ENCODE measurements at regions not wholly inside any gene's neighbourhood (a gene's known extent, or its start where the extent isn't known, plus 50 kb on each side); places are given as distances from the start of the nearest gene placed in this dataset.

DNA sequence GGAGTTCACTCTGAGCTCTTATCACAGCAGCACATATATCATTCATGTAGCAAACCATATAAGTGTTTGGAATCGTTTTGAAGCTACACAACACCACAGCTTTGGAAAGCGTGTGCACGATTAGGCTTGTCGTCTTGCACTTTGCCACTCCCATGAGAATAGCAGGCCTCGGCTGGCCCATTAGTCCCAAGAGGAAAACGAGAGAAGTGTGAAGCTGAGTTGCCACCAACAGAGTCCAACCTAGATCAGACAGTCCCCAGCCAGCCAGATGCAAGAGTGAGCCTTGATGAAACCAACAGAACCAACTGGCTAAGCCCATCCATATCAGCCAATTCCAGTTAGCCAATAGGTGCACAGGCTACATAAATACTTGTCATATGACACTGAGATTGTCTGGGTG lies 238.4 kb downstream of the C1orf94 start:
- no peak for DNase-seq

- no peak for DNase-seq
These were observed 241.5 kb downstream of the C1orf94 start for GRCh38 chr1:34418166-34418565.

DNA sequence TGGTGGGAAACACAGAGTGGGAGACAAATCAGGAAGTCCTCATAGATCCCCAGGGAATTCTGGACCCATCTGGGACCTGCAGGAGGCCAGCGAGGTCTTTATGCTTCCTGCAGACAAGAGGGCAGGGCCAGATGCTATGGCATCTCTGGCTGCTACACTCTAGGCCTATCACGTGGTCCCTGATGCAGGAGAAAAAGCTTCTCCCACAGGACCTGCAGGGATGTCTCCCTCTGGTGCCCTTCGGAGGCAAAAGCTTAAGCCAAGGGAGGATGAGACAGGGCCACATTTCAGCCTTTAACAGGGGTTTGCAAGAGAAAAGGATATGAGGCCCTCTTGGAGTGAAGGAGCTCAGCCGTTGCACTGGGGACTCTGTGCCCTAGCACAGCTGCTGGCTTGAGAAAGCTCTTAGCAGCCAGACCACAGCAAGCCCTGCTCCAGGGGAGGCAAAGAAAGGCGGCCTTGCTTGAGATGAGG lies 243.0 kb downstream of the C1orf94 start:
- no peak for DNase-seq

DNA sequence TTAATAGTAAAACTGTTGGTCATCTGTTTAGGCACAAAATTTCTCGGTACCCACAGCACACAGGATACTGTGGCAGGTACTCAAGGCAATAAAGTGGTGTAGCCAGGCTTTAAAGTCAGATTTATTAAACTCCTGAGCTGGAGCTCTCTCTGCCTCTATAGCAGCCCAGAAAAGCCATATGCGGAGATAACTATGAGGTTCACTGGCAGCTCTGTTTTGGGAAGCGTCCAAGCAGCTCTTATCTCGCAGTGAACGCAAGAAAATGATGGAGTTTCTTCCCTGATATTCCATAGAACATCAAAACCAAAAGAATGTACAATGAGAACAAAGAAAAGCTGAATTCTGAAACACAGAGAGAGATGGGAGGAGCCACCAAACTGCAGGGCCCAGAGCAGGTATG lies 248.3 kb downstream of the C1orf94 start:
- DNase-seq, result no peak

GRCh38 chr1:34425785-34426184 lies 249.1 kb downstream of the C1orf94 start:
- no peak for DNase-seq

- DNase-seq, result no peak
These were observed 249.7 kb downstream of the C1orf94 start for GRCh38 chr1:34426325-34426896.

DNA sequence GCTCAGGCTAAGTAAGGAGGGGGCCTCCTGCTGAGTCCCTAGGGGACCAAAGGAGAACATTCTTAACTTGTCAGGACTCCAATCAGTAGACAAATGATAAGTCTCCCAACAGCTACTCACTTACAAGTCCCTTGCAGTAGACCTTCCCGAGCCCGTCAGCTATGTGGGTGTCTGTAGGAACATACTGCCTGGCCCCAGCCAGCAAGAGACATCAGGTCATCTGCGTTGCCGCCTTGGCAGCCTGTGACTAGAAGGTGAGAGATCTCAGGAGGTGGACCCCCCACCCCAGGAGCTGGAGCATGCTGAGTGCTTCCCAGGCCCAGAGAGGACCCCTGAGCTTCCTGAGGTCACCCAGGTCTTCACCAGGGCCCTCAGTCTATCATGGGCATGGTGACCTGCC lies 250.5 kb downstream of the C1orf94 start:
- DNase-seq, result no peak

DNA sequence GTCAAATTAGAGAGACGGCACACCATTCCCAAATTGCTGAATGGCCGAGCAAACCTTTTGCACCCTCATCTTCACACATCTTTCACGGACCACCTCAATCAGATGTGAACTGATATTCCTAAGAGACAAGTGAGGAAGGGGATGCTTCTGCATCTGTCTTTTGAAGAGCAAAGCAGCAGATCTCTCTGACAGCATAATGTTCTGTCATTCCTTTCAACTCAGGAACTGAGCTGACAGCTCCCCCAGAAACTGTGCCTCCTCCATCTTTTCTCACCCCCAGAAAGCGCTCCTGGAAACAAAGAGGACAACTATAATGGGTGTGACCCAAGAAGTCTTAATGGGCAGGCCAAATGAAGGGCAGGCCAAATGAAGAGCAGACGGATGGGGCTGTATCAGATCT lies 256.4 kb downstream of the C1orf94 start:
- DNase-seq, result no peak

DNA sequence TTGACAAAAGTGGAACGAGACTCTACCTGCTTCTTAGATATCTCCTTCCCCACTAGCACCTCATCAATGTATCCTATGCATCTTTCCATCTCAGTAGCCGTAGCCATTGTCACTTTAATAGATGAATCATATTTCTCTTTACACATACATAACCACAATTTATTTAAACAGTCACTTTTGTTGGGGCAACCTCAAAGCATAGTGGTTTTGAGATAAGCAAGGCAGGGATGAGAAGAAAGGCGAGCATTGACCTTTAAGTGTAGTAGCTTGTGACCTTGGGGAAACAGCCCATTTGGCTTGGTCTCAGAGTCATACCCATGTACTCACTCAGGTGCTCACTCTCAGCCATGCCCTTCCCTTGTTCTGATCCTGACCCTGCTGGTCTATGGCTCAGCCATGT lies 260.1 kb downstream of the C1orf94 start:
- DNase-seq, result no peak

GRCh38 chr1:34441259-34442069 lies 264.8 kb downstream of the C1orf94 start:
- no peak for DNase-seq

- no peak for DNase-seq
These were observed 267.8 kb downstream of the C1orf94 start for GRCh38 chr1:34444516-34444915.

- no peak for DNase-seq
These were observed 273.6 kb downstream of the C1orf94 start for GRCh38 chr1:34450325-34450724.

DNA sequence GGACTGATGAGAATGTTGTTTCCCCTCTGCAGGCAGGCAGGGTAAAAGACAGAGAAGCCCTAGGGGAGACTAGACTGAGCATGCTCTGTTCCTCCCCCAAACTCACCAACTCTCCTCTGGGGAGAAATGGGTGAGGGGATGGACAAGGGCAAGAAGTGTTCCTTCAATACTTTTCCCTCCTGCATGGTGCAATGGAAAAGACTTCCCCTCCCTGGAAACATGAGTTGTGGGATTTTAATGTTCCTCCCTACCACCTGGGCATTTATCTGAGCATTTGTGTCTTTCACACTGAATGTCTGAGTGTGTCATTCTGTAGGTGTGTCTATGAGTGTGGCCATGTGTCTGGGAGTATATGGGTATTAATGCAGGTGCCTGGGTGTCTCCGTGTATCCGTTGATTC lies 275.7 kb downstream of the C1orf94 start:
- no peak for DNase-seq

DNA sequence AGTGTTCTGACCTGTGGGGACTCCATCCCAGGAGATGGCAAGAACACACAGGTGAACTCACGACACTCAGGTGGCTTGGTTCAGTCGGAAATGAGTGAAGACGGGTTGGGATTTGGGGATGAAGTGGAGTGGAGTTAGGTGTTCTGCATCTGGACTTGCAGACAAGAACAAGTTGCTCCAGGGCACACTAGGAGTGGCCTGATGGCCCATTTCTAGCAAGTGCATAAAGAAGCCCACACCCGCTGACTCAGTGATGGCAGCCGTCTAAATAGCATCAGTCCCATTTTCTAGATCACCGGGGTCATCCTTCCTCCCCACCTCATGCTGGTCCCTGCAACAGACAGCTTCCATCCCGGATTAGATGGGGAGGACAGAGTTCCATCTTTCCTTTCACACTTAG lies 278.4 kb downstream of the C1orf94 start:
- no peak for DNase-seq

GRCh38 chr1:34460193-34460592 lies 283.5 kb downstream of the C1orf94 start:
- DNase-seq, result peak; percentile 27

DNA sequence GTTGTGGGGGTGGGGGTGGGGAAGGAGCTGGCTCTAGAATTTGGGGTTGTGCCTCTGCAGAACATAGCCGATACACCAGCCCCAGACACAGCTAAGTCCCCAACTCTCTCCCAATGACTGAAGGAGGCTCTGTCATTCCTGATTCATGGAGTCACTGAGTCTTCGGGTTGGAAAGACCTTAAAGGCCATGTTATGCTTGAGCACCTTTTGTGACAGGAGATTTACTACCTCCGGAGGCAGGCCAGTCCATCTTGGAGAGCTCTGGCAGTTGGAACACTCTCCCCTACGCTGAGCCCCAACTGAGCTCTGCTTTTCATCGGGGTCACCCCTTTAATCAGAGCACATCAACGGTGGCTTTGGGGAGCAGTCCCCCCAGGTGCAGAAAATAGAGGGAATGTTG lies 284.4 kb upstream of the GJB5 start:
- no peak for DNase-seq

GRCh38 chr1:34474566-34474965 lies 280.3 kb upstream of the GJB5 start:
- DNase-seq, result no peak

DNA sequence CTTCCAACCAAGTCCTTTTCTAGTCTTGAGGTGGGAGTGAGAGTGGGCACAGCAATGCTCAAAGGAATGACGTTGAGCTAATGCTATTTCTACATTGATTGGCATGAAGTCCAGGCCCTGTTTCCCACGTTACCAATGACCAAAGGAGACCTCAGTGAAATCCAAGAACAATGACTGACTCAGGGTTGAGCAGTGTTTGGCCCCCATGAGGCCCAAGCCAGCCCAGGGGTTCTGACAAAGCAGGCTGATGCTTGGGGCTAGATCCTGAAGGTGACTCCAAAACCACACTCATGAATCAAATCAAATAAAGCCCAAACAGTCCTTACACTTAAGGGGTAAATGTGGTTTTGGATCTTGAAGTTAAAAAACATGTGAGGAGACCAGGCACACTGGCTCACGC lies 278.5 kb upstream of the GJB5 start:
- no peak for DNase-seq

GRCh38 chr1:34477632-34478141 lies 277.2 kb upstream of the GJB5 start:
- DNase-seq, result no peak

DNA sequence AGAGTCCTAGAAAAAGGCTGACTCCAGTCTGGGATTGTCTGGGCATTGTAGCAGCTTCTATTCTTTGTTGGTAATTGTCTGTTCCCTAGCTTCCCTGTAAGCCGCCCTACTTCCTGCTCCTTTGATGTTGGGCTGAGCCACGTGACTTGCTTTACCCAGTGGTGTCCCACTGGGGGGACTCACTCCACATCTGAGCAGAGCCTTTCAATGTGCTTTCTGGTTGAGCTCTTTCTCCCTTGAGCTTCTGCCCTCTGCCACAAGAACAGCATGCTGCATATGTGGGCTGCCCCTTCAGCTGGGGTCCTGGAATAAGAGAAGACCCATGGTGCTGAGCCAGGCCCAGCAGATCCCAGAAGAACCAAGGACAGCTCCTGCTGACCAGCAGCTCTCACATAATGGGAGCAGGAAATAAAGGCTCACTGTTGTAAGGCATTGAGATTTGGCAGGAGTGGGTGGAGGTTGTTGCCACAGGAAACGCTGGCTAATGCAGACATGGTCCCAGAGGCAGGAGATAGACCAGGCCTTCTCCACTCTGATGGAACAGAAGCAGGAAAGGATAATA lies 276.3 kb upstream of the GJB5 start:
- no peak for DNase-seq

- no peak for DNase-seq
These were observed 275.1 kb upstream of the GJB5 start for GRCh38 chr1:34479731-34480130.

GRCh38 chr1:34488080-34488708 lies 266.7 kb upstream of the GJB5 start:
- DNase-seq, result no peak

DNA sequence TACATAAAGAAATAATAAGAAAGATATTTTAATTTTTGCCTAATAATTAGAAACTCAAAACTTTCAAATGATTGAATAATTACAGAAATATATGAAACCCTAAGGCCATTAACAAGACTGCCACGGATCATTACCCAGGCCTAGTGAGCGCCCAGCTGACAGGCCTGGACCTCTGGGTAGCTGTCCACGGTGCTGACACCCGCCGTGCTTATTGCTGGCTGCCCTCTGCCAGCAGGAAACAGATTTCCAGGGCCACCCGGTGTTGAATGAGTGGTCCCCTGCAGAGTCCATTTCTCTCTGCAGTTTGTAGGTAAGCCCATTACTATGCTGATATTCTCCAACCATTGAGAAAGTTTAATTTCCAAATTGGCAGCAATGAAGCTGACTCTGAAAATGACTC lies 254.4 kb upstream of the GJB5 start:
- DNase-seq, result no peak

DNA sequence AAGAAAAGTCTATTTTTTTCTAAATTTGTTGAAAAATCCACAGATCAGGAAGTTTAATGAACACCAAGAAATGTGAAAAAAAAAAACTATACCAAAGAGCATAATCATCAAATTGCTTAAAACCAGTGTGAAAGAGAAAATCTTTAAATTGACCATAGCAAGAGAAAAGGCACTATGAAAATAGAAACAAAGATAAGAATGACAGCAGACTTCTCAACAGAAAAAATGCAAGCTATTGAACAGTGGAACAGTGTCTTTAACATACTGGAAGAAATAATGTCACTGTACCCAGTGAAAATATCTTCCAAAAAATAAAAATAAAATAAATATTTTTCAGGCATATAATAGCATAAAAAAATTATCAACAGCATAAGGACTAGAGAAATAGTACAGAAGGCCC lies 243.0 kb upstream of the GJB5 start:
- no peak for DNase-seq

All from inflammatory macrophage treated with lipopolysaccharide for 4 hours (primary cell).